ENCODE measurements at regions not wholly inside any gene's neighbourhood (a gene's known extent, or its start where the extent isn't known, plus 50 kb on each side); places are given as distances from the start of the nearest gene placed in this dataset.

DNA sequence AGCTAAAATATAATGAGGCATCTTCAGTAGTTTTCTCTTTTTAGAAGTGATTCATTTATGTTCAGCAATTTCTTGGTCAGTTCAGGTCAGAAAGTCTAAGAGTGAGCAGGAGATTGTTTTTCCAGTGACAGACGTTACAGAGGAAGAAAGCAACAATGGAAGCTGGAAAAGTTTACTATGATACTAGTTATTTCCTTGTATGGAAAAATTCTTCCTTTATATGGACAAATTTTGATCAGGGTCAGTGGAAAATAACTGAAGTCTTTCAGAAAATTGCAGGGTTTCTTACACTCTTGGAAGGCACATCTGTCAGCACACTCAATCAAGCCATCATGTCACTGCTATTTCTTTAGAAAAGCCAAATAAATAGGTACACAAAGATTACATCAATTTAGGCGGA, 1120.7 kb downstream of the FAT4 start:
- TF ChIP-seq CTCF (IDR thresholded peaks at IDR 0.05; ENCODE audit: borderline replicate concordance, extremely low read depth, low read length, poor library complexity, severe bottlenecking), result no peak
- no peak for TF ChIP-seq EZH2 (IDR thresholded peaks at IDR 0.05; ENCODE audit: borderline replicate concordance, low read depth, low read length, severe bottlenecking)
